K562 (cell line): ENCODE measurements at regions not wholly inside any gene's neighbourhood (a gene's known extent, or its start where the extent isn't known, plus 50 kb on each side); places are given as distances from the start of the nearest gene placed in this dataset.
"Not testable (repeated sequence)": the region's sequence is repeated elsewhere in the genome, so short reads cannot be mapped to it uniquely, and the experiment has no call there.

Source experiments
- ATAC-seq: fragments of 200-7000 bp; cut with Tn5 transposase; 3 replicates; pipeline ENCODE4 v1.9.1; 2020; ENCODE audit warnings: moderate library complexity
- BruUV-seq: library from RNA; stranded (reverse); fragments of 400-500 nt; replicated peaks from 2 replicates; lab custom pipeline; 2021; lab: Mats Ljungman, UMichigan
- CTCF ChIA-PET: fragments of 300-600 bp; formaldehyde crosslinking; extraction: SDS; loops from one replicate; lab custom pipeline; 2021; ENCODE audit warnings: low intra/inter-chr PET ratio; lab: Yijun Ruan, JAX
- POLR2A ChIA-PET: fragments of 300-600, 350-650 bp; sonication (Branson Sonifier 250); formaldehyde crosslinking; extraction: SDS; loops from one replicate; lab custom pipeline; 2021; ENCODE audit warnings: antibody characterized with exemption, inconsistent platforms; lab: Yijun Ruan, JAX
- DNase-seq, 4 experiments: peaks; one replicate each; pipeline versions ENCODE4 v3.0.0 to v3.0.0-alpha.2; 2011 to 2018; ENCODE audit warnings: low spot score in 3 of 4, mixed read lengths in 3 of 4; ENCODE audit errors: extremely low read depth in 1 of 4
- FAIRE-seq: peaks from 2 replicates; lab custom pipeline; 2011; peaks lifted over from hg19 to GRCh38; lab: Jason Lieb, UNC
- H2AFZ ChIP-seq: 2 replicates; pipeline ENCODE4 v1.6.0; 2011; ENCODE audit warnings: low read depth, low read length, control low read depth, inconsistent platforms
- H3K27ac ChIP-seq: fragments of 200-600 bp; 3 replicates; pipeline ENCODE4 v1.8.0; 2011; ENCODE audit warnings: low read depth, mild to moderate bottlenecking, control low read depth, inconsistent platforms, low read length, moderate library complexity, mixed read lengths; ENCODE audit errors: extremely low read depth
- H3K27me3 ChIP-seq, 2 experiments: fragments of 300-600 bp in 1 of 2; 2 replicates in 1 of 2; 3 replicates in 1 of 2; pipeline versions ENCODE4 v1.6.0 to v1.8.0; 2011; ENCODE audit warnings: inconsistent platforms in 2 of 2, low read length in 2 of 2, mild to moderate bottlenecking in 1 of 2, mixed read lengths in 1 of 2, moderate library complexity in 1 of 2; ENCODE audit not compliant: control insufficient read depth in 2 of 2, insufficient read depth in 2 of 2
- H3K36me3 ChIP-seq: fragments of 300-600 bp; 3 replicates; pipeline ENCODE4 v1.8.0; 2011; ENCODE audit warnings: mild to moderate bottlenecking, low read length, inconsistent platforms; ENCODE audit not compliant: control insufficient read depth, insufficient read depth
- H3K4me1 ChIP-seq, 2 experiments: fragments of 200-600 bp in 1 of 2; replicated peaks in 1 of 2; 2 replicates in 1 of 2; 3 replicates in 1 of 2; pipeline versions ENCODE4 v1.5.1 to v1.8.0; 2011; ENCODE audit warnings: inconsistent platforms in 2 of 2, low read length in 2 of 2, mild to moderate bottlenecking in 1 of 2, mixed read lengths in 1 of 2, moderate library complexity in 1 of 2; ENCODE audit not compliant: control insufficient read depth in 2 of 2, insufficient read depth in 2 of 2
- H3K4me2 ChIP-seq: 2 replicates; pipeline ENCODE4 v1.6.1; 2011; ENCODE audit warnings: low read length, control low read depth, inconsistent platforms, mixed read lengths; ENCODE audit not compliant: insufficient read depth
- H3K4me3 ChIP-seq: fragments of 200-600 bp; sonication (generic), shearing (Covaris generic); 2 replicates; pipeline ENCODE4 v1.5.1; 2016; ENCODE audit warnings: control low read depth, inconsistent platforms
- H3K79me2 ChIP-seq: fragments of 200-600 bp; 3 replicates; pipeline ENCODE4 v1.8.0; 2011; ENCODE audit warnings: low read length, inconsistent platforms; ENCODE audit not compliant: control insufficient read depth, insufficient read depth
- H3K9ac ChIP-seq, 2 experiments: 2 replicates each; pipeline versions ENCODE4 v1.6.0 to v1.6.1; 2011; ENCODE audit warnings: low read depth in 2 of 2, low read length in 2 of 2, control low read depth in 1 of 2, inconsistent platforms in 1 of 2, mild to moderate bottlenecking in 1 of 2, mixed read lengths in 1 of 2; ENCODE audit not compliant: insufficient read depth in 1 of 2
- H3K9me1 ChIP-seq: one replicate; pipeline ENCODE4 v1.6.0; 2011; ENCODE audit warnings: inconsistent platforms, mild to moderate bottlenecking, low read length, moderate library complexity; ENCODE audit not compliant: control insufficient read depth, insufficient read depth
- H3K9me3 ChIP-seq: replicated peaks from 2 replicates; pipeline ENCODE4 v1.5.1; 2011; ENCODE audit warnings: low read depth, low read length, inconsistent platforms; ENCODE audit not compliant: control insufficient read depth, insufficient read depth
- H4K20me1 ChIP-seq: replicated peaks from 2 replicates; pipeline ENCODE4 v1.6.1; 2011; ENCODE audit warnings: low read length, inconsistent platforms, mixed read lengths; ENCODE audit not compliant: control insufficient read depth, insufficient read depth
- ATF3 ChIP-seq, 2 experiments: fragments of 450-650 bp in 1 of 2; sonication (generic) in 1 of 2; formaldehyde crosslinking in 1 of 2; IDR thresholded peaks in 1 of 2; conservative IDR thresholded peaks in 1 of 2; 2 replicates each; pipeline versions ENCODE4 v1.6.1 to v1.8.1; 2016 to 2023; ENCODE audit warnings: mild to moderate bottlenecking in 2 of 2, moderate library complexity in 2 of 2, inconsistent platforms in 1 of 2, missing genetic modification reagents in 1 of 2
- C11orf30 ChIP-seq: fragments of 450-650 bp; IDR thresholded peaks from 2 replicates; pipeline ENCODE4 v1.6.1; 2016; ENCODE audit warnings: low read depth, mild to moderate bottlenecking
- CEBPB ChIP-seq: fragments of 450-650 bp; IDR thresholded peaks from 2 replicates; pipeline ENCODE4 v1.6.1; 2016; ENCODE audit warnings: missing genetic modification characterization, missing compliant biosample characterization
- CEBPG ChIP-seq, 3 experiments: fragments of 200-800 bp in 1 of 3; sonication (Bioruptor generic) in 1 of 3; sonication (generic) in 1 of 3; formaldehyde crosslinking in 1 of 3; IDR thresholded peaks in 2 of 3; conservative IDR thresholded peaks in 1 of 3; 2 replicates each; pipeline versions ENCODE4 v1.6.1 to v1.8.0; 2016 to 2022; ENCODE audit warnings: missing compliant biosample characterization in 2 of 3, missing genetic modification characterization in 2 of 3, mild to moderate bottlenecking in 1 of 3, missing genetic modification reagents in 1 of 3
- MAFF ChIP-seq: IDR thresholded peaks from 2 replicates; pipeline ENCODE4 v1.6.1; 2012; ENCODE audit warnings: low read length, improper control_type of control experiment
- MAFK ChIP-seq: IDR thresholded peaks from 2 replicates; pipeline ENCODE4 v1.6.1; 2011; ENCODE audit warnings: low read length, improper control_type of control experiment
- WGBS: fragments of 100-300 bp; shearing (Covaris generic); methylation state at CpG from one replicate; pipeline ENCODE4 v1.1.6; 2016; ENCODE audit warnings: low coverage, mixed read lengths; ENCODE audit not compliant: insufficient coverage; ENCODE audit errors: missing lambda C conversion rate; 5-methylcytosine and 5-hydroxymethylcytosine counted together
- in situ Hi-C: fragments of 300-500 bp; cut with MboI; formaldehyde crosslinking; loops from 4 replicates; pipeline ENCODE4 v1.15.0; 2018; ENCODE audit warnings: inconsistent platforms, mixed read lengths
- intact Hi-C: fragments of 100-400 bp; cut with micrococcal nuclease; formaldehyde crosslinking; loops from 2 replicates; pipeline ENCODE4 v1.14.2; 2022

- TF ChIP-seq C11orf30 = 0 out of 2 replicates have a peak, but pooled peaks have one; percentile 6
- TF ChIP-seq MAFF = peak; percentile 45; the same call in 1 of the 2 replicates
- peak; percentile 45; the same call in 1 of the 2 replicates for TF ChIP-seq MAFK
- H3K27ac ChIP-seq, H3K4me2 ChIP-seq, H2AFZ ChIP-seq, intact Hi-C loops, DNase-seq, CTCF ChIA-PET, H3K9me3 ChIP-seq, H3K4me1 ChIP-seq, H3K27me3 ChIP-seq, ATAC-seq, H3K9ac ChIP-seq, H3K9me1 ChIP-seq, H3K79me2 ChIP-seq, FAIRE-seq, H4K20me1 ChIP-seq, in situ Hi-C loops, H3K36me3 ChIP-seq, POLR2A ChIA-PET, BruUV-seq, H3K4me3 ChIP-seq: not testable (repeated sequence)
- WGBS = 45% methylated on average over 1 of the region's 1 CpG
Measured at GRCh38 chr6:26937258-26937657, 277.7 kb upstream of the ZNF322 start.

GRCh38 chr6:26951211-26951610 lies 291.7 kb upstream of the ZNF322 start:
- H3K4me3 ChIP-seq; H3K9me3 ChIP-seq; in situ Hi-C loops; H3K4me1 ChIP-seq; TF ChIP-seq ATF3 (CRISPR knock-in tag; conservative IDR thresholded peaks at IDR 0.05); CEBPG (CRISPR knock-in tag; IDR thresholded peaks at IDR 0.05): not testable (repeated sequence)
- peaks cover 25% of the 10 kb centered on the region for H3K79me2 ChIP-seq
- TF ChIP-seq ATF3 (IDR thresholded peaks at IDR 0.05) (peak; percentile 70), CEBPB (tag) (0 out of 2 replicates have a peak, but pooled peaks have one; percentile 6), CEBPG (tag; conservative IDR thresholded peaks at IDR 0.05 in 1 of 2, IDR thresholded peaks at IDR 0.05 in 1 of 2) (0 out of 4 replicates have a peak, but pooled peaks of 1 of the 2 experiments have one; percentile 19)
- TF ChIP-seq, all 486 proteins: peak for 3; not testable (repeated sequence) for 483
- POLR2A ChIA-PET, H3K4me2 ChIP-seq, CTCF ChIA-PET, BruUV-seq, H2AFZ ChIP-seq, ATAC-seq, H3K36me3 ChIP-seq, H3K9me1 ChIP-seq, DNase-seq, FAIRE-seq, H3K27ac ChIP-seq, H3K9ac ChIP-seq, H3K27me3 ChIP-seq, H4K20me1 ChIP-seq, intact Hi-C loops: not testable (repeated sequence)
- WGBS = 59% methylated on average over 3 of the region's 3 CpGs
